Stimulated activated CD4-positive, alpha-beta T cell treated with anti-CD3 and anti-CD28 coated beads, Interleukin-12 subunit alpha, Interleukin-12 subunit beta, amount 100 ng/mL, for 48 hours (primary cell): ENCODE measurements at regions not wholly inside any gene's neighbourhood (a gene's known extent, or its start where the extent isn't known, plus 50 kb on each side); places are given as distances from the start of the nearest gene placed in this dataset.

ENCODE experiments used
- DNase-seq, 3 donors: peaks; one replicate each; pipeline ENCODE4 v3.0.0-alpha.2; 2020; ENCODE audit warnings: low read depth in 2 of 3, low spot score in 1 of 3

GRCh38 chr11:112355726-112356125, 95.1 kb upstream of the PLET1 start:
- DNase-seq: peak in 1 of 3 donors; percentile 1

- no peak for DNase-seq
Observed at GRCh38 chr11:112357488-112357887, 96.8 kb upstream of the PLET1 start.

DNA sequence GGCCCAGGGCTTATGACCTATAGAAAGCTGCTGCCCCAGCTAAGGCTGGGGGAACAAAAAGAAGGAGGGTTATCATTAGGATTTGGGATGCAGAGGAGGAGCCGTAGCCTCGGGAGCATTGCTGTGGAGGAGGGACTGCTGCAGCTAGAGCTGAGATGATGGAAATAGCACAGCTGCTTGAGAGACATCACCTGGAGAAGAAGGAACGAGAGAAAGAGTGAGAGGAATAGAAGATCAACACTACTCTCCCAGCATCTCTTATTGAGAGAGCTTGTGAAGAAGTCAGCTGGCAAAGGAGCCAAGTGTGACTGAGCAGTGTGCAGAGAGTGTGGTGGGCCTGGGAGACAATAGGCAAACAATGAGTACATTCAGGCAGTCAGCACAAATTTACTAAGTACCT, 100.7 kb upstream of the PLET1 start:
- DNase-seq: no peak

GRCh38 chr11:112363527-112363926, 102.9 kb upstream of the PLET1 start:
- DNase-seq: no peak

- no peak for DNase-seq
Observed at GRCh38 chr11:112364962-112365481, 104.4 kb upstream of the PLET1 start.

DNA sequence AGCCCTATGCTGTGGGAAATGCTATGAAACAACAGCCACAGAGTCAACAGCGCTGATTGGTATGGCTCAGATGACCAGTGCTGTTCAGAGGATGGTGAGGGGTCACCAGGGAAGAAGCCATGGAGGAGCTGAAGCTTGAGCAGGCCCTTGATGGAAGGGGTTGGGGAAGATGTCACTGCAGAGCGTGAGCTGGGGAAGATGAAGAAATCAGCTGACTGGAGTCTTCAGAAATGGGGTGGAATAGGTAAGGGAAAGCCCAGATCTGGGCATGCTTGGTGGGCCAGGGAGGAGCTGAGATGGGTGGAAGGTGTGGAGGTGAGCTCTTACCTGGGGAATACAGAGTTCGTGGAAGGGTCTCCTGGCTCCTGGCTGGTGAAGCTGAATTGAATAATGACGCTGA, 105.4 kb upstream of the PLET1 start:
- no peak for DNase-seq

DNA sequence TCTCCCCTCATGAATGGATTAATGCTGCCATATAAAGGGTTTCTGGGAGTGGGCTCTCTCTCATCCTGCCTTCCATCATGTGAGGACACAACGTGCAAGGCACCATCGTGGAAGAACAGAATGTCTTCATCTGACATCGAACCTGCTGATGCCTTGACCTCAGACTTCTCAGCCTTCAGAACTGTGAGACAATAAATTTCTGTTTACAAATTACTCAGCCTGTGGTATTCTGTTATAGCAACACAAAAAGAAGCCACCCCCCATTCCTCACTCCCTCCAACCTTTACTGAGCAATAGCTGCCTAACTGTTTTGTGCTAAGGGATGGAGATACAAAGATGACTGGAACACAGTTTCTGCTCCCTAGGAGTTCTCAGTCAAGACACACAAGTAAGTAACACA, 106.1 kb upstream of the PLET1 start:
- no peak for DNase-seq

- DNase-seq: no peak
Observed at GRCh38 chr11:112367461-112367860, 106.8 kb upstream of the PLET1 start.

DNA sequence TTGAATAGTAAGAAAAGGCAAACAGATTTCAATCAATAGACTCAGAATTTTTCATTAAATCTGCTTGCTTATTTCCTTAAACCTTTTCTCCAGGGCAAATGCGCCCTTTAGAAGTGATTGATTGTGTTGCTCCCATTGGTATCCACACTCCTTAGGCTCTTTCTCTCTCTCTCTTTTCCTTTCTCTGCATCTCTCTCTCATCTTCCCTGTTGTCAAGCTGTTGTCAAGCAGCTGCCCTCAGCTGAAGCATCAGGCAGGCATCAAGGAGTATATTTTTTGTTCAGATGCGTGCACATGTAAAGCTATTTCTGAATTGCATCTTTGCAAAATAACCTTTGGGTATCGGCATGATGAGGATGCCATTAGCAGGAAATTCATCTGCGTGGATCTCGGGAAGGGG, 107.2 kb upstream of the PLET1 start:
- DNase-seq: no peak

- no peak for DNase-seq
Observed at GRCh38 chr11:112368381-112368780, 107.7 kb upstream of the PLET1 start.

DNA sequence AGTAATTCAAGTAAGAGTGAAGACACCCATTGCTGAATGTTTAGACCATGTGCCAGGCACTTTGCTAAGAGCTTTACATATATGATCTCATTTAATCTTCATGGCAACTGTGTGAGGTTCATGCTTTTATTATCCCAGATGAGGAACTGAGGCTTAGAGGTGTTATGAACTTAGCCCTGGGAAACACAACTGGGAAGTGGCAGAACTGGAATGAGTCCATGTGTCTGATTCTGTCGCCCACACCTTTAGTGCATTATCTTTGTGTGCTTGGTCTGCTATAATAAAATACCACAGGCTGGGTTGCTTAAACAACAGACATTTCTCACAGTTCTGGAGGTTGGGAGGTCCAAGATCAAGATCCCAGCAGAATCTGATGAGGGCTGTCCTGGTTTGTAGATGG, 108.7 kb upstream of the PLET1 start:
- no peak for DNase-seq

DNA sequence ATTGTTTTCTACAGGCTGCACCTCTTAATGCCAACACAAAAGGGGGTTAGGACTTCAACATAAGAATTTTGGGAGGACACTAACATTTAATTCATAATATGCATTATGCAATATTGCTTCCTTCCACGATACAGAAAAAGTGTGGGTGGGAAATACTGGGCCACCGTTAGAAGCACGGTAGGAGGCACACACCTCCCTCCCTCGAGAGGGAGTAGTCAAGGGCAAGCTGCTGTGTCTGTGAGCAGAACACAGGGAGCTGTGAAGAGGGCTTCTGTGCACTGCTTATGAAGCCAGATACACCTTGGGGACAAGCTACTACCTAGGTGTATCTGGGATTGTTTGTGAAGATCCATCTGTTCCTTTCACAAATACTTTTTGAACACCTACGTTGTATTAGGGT, 109.3 kb upstream of the PLET1 start:
- no peak for DNase-seq

DNA sequence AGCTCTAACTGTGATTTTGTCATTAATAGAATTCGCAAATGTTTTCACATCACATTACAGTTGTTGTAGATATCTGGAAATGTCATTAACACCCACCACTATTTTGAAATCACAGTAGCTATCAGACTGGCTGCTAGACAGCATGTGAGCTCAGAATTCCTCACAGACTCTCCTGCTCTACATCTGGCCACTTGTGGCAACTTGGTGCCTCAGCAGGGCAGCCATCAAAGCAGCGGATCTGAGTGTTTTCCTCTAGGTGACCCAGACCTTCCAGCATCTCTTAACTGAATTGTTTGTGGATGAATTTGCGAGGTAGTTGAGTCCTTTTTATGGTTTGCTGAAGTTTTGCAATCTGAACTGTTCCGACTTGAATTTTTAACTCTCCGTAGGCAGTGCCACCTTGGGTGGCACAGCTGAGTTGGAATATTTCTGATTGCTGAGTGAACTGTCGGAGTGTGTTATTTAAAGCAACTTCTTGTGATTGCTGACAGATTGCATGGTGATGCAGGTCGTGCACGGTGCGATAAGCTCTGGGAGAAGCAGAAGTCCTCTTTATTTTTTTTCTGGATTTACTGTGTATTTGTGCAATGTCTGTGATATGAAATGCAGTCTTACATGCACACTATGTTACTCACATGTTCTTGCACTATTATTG, 114.0 kb upstream of the PLET1 start:
- no peak for DNase-seq

DNA sequence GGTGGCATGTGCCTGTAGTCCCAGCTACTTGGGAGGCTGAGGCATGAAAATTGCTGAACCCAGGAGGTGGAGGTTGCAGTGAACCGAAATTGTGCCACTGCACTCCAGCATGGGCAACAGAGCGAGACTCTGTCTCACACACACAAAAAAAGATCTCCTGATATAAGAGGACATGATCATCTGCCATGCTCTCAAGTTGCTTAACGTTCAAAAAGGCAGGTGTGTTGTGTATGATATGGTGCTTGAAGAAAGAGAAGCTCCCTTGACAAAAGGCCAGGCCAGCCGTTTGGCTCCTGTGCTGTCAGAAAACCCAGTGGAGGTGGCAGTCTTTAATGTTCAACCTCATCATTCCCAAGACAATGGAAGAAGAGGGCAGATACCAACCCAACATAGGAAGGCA, 117.3 kb upstream of the PLET1 start:
- DNase-seq: no peak

GRCh38 chr11:112380464-112380863, 119.8 kb upstream of the PLET1 start:
- no peak for DNase-seq

- DNase-seq: no peak
Observed at GRCh38 chr11:112381578-112381977, 120.9 kb upstream of the PLET1 start.

GRCh38 chr11:112382561-112382960, 121.9 kb upstream of the PLET1 start:
- no peak for DNase-seq

- no peak for DNase-seq
Observed at GRCh38 chr11:112388496-112388895, 127.8 kb upstream of the PLET1 start.

- DNase-seq: no peak
Observed at GRCh38 chr11:112391086-112391485, 130.4 kb upstream of the PLET1 start.

- no peak for DNase-seq
Observed at GRCh38 chr11:112392904-112393303, 132.2 kb upstream of the PLET1 start.

GRCh38 chr11:112394304-112394703, 133.6 kb upstream of the PLET1 start:
- DNase-seq: no peak

DNA sequence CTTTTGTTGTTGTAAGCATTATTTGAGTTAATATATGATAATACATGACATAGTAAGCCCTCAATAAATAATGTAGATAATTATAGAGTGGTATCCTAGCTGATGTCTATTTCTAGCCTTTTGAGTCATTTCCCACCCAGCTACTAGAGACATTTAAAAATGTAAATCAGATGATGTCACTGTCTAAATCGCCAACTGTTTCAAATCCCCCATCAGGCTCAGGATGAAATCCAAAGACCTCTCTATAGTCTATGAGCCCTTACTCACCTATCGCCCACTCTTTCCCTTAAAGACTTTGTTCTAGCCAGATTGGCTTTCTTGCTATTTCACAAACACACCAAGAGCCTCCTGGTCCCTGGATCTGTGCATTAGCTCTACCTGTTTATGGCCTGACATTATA, 135.4 kb upstream of the PLET1 start:
- no peak for DNase-seq

GRCh38 chr11:112398798-112399478, 138.3 kb upstream of the PLET1 start:
- DNase-seq: no peak
